GM12873 (cell line): ENCODE measurements at regions not wholly inside any gene's neighbourhood (a gene's known extent, or its start where the extent isn't known, plus 50 kb on each side); places are given as distances from the start of the nearest gene placed in this dataset.

Source experiments
- TF ChIP-seq, protein P1 (sequence below): IDR thresholded peaks from 2 replicates; pipeline ENCODE4 v1.5.1; 2012; ENCODE audit warnings: low read depth, mild to moderate bottlenecking, moderate library complexity, low read length, control low read depth; ENCODE audit not compliant: insufficient read depth; ENCODE audit errors: missing control alignments

DNA sequence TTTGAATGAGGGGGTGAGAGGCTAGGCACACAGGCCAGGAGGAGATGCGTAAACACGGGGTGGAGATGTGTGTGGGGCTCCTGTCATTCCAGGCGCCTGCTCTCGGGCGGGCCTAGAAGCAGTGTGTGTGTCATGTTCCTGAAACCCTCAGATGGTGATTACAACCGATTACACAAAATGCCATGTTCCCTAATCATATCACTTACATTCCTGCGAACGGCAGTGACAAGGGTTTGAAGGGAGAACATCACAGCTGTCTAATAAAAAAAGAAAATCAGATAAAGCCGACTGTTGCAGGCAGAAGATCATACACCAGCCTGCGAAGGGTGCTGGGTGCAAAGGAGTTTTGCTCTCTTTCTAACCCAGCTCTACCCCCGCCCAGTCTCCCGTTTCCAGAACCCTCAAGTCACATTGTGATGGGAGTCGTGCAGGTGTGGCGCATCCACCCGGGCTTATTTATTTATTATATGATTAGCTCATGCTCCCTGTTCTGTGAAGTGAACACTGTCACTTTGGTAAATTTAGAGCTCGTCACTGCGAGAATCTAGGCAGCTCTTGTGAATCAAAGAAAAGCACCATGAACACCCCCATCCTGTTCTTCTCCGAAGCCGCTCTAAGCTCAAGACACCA is 140.3 kb downstream of the NR2F2 start:
- TF ChIP-seq, protein P1, sequence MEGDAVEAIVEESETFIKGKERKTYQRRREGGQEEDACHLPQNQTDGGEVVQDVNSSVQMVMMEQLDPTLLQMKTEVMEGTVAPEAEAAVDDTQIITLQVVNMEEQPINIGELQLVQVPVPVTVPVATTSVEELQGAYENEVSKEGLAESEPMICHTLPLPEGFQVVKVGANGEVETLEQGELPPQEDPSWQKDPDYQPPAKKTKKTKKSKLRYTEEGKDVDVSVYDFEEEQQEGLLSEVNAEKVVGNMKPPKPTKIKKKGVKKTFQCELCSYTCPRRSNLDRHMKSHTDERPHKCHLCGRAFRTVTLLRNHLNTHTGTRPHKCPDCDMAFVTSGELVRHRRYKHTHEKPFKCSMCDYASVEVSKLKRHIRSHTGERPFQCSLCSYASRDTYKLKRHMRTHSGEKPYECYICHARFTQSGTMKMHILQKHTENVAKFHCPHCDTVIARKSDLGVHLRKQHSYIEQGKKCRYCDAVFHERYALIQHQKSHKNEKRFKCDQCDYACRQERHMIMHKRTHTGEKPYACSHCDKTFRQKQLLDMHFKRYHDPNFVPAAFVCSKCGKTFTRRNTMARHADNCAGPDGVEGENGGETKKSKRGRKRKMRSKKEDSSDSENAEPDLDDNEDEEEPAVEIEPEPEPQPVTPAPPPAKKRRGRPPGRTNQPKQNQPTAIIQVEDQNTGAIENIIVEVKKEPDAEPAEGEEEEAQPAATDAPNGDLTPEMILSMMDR = no peak

DNA sequence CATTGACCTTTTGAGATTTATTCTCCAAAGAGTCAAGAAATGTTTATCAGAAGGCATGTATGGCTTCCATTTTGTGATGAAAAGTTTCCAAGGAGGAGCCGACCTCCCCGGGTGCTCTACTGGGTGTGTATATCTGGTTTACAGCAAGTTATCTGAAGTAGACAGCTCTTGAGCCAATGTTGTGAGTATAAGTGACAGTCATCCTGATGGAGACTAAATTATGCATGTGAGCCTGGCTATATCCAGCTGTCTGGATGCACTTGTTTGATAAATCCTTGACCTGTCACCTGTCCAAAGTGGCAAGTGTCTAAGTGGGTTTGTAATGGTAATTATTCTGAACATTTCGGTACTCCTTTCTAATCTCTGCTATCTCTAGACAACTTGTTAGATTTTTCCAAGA is 142.2 kb downstream of the NR2F2 start:
- TF ChIP-seq, protein P1 = no peak

DNA sequence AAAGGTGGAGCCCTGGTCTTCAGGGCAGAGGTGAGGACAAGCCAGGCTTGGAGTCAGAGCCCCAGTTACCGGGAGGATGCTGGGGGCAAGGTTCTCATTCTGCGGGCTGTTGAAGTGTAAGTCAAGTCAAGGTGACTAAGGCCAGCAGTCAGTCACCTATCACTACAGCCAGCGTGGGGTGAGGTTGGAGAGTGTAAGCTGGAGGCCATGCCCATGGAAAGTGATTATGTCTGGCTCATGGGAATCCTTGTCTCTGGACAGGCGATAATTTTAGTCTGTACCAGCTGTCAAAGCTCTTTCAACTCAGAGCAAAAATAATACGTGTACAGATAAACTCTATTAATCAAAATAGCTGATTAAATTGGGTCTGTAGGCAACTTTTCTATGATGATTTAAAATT is 143.1 kb downstream of the NR2F2 start:
- TF ChIP-seq, protein P1 = no peak

DNA sequence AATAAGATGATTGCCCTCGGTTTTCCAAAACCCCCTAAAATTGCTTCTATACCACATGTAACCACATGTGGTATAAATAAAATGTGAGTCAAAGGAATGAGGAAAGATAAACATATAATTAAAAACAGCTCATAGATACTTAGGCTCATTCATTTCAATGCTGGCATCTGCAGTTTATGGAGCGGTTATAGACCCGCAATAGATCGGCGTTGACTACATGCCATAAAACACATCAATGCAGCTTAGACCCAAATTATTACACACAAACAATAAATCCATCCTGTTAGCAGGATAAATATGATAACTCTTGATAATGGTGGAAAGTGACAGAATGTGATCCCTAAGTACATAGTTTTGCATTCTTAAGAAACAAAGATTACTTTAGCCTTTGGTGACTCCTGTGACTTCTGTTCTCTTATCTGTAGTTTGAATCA is 143.7 kb downstream of the NR2F2 start:
- TF ChIP-seq, protein P1 = no peak

DNA sequence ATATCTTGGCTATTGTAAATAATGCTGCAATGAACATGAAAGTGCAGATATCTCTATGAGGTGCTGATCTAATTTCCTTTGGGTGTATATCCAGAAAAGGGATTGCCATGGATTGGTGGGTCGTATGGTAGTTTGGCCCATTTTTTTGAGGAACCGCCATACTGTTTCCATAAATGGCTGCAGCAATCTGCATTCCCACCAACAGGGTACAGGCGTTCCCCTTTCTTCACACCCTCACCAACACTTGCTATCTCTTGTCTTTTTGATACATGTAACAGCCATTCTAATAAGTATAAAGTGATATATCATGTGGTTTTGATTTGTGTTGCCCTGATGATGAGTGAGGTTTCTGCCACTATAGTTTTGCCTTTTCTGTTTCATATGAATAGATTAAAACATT is 146.7 kb downstream of the NR2F2 start:
- TF ChIP-seq, protein P1 = no peak

DNA sequence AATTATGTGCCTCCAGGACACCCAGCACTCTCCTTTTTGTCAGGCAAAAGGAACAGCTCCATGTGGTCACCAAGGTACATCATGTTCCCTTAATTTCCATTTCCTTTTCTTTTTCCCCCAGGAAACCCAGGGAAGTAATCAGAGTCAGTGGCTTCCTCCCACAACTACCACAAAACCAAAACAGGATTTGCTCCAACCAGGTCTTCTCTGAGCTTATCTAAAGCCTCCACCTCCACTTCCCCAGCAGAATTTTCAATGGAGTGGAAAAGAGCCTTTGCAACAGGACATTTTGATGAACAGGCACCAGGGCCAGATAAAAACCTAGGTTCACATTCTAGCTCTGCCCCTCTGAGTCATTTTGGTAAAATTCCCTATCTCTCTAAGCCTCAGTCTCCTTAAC is 154.3 kb downstream of the NR2F2 start:
- TF ChIP-seq, protein P1 = no peak

DNA sequence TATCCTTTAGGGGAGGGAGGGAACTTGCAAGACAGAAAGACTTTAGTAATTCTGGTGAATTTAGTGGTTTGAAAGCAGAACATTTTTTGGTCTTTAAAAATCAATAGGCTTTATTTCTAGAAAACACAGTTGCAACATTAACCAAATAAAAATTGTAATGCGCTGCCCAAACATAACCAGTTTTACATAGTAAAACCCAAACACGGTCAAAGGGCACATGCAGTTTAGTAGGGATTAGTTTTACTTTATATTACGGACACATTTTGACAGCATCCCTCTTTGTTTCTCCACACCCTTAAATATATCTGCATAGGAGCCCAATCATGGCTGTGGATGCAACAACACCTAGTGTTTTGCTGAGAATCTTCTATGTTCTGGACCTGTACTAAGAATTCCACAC is 156.7 kb downstream of the NR2F2 start:
- TF ChIP-seq, protein P1 = no peak

DNA sequence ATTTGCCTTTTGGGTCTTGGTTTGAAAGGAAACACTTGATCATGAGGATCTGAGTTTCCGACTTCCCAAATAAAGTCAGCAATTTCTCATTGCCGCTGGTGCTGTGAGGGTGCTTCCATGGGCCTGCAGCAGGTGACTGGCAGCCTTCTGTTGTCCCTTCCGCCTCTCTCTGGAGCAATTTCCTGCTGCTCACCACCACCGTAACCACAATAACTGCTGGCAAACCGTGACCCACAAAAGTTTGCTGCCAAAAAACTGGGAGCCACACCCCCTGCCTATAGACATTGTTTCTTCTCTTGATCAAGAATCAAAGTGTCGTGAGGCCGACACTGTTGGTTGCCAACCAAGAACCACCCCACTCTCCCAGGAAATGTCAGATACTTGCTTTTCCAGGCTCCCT is 164.0 kb downstream of the NR2F2 start:
- TF ChIP-seq, protein P1 = no peak
